Activated CD4-positive, alpha-beta T cell treated with anti-CD3 and anti-CD28 coated beads, Interleukin-10, Interleukin-2, amounts not matched to agents 100 ng/mL and 50 ng/mL, durations not matched to agents 16 hours and 8 hours (primary cell): ENCODE measurements at regions not wholly inside any gene's neighbourhood (a gene's known extent, or its start where the extent isn't known, plus 50 kb on each side); places are given as distances from the start of the nearest gene placed in this dataset.

Experiments used
- DNase-seq: peaks from one replicate; pipeline ENCODE4 v3.0.0-alpha.2; 2020

- no peak for DNase-seq
These were observed 250.7 kb downstream of the TBC1D4 start for GRCh38 chr13:75231235-75231634.

- DNase-seq = peak; percentile 65
These were observed 255.1 kb downstream of the TBC1D4 start for GRCh38 chr13:75226733-75227435.

- DNase-seq = no peak
These were observed 255.9 kb downstream of the TBC1D4 start for GRCh38 chr13:75226092-75226491.

- DNase-seq = no peak
These were observed 256.5 kb downstream of the TBC1D4 start for GRCh38 chr13:75225288-75226032.

- DNase-seq = no peak
These were observed 257.8 kb downstream of the TBC1D4 start for GRCh38 chr13:75224053-75224742.

GRCh38 chr13:75222031-75222430 lies 259.9 kb downstream of the TBC1D4 start:
- no peak for DNase-seq

- no peak for DNase-seq
These were observed 261.1 kb downstream of the TBC1D4 start for GRCh38 chr13:75220861-75221260.

- no peak for DNase-seq
These were observed 261.8 kb downstream of the TBC1D4 start for GRCh38 chr13:75220238-75220542.

- peak; percentile 86 for DNase-seq
These were observed 262.3 kb downstream of the TBC1D4 start for GRCh38 chr13:75219479-75220237.

- no peak for DNase-seq
These were observed 264.0 kb downstream of the TBC1D4 start for GRCh38 chr13:75217949-75218348.

GRCh38 chr13:75216038-75216437 lies 265.9 kb downstream of the TBC1D4 start:
- no peak for DNase-seq

GRCh38 chr13:75214846-75215245 lies 267.1 kb downstream of the TBC1D4 start:
- no peak for DNase-seq

GRCh38 chr13:75202981-75203380 lies 279.0 kb downstream of the TBC1D4 start:
- DNase-seq = no peak

GRCh38 chr13:75197803-75198202 lies 284.2 kb downstream of the TBC1D4 start:
- no peak for DNase-seq

GRCh38 chr13:75196147-75196837 lies 285.7 kb downstream of the TBC1D4 start:
- DNase-seq = no peak

- DNase-seq = no peak
These were observed 286.3 kb downstream of the TBC1D4 start for GRCh38 chr13:75195495-75196146.

- DNase-seq = no peak
These were observed 287.1 kb downstream of the TBC1D4 start for GRCh38 chr13:75194717-75195462.

- no peak for DNase-seq
These were observed 295.6 kb downstream of the TBC1D4 start for GRCh38 chr13:75186379-75186778.

GRCh38 chr13:75181906-75182305 lies 300.1 kb downstream of the TBC1D4 start:
- DNase-seq = no peak

GRCh38 chr13:75180805-75181455 lies 301.0 kb downstream of the TBC1D4 start:
- DNase-seq = no peak

- DNase-seq = no peak
These were observed 303.5 kb downstream of the TBC1D4 start for GRCh38 chr13:75178436-75178835.
